Transverse colon (tissue), 4 donors: ENCODE measurements at regions not wholly inside any gene's neighbourhood (a gene's known extent, or its start where the extent isn't known, plus 50 kb on each side); places are given as distances from the start of the nearest gene placed in this dataset.

Source experiments
- DNase-seq: peaks from one replicate; pipeline ENCODE4 v3.0.0-alpha.2; 2019
- H3K27ac ChIP-seq, 4 donors: fragments of 200-600 bp; sonication (generic); 2 replicates each; pipeline ENCODE4 v1.5.1; 2016 to 2018; ENCODE audit warnings: inconsistent platforms in 4 of 4
- H3K27me3 ChIP-seq: fragments of 200-600 bp; sonication (generic); 2 replicates; pipeline ENCODE4 v1.5.1; 2017; ENCODE audit warnings: inconsistent platforms
- H3K36me3 ChIP-seq, 4 donors: fragments of 200-600 bp; sonication (generic); 2 replicates each; pipeline ENCODE4 v1.5.1; 2017 to 2019; ENCODE audit warnings: inconsistent platforms in 4 of 4
- H3K4me1 ChIP-seq, 4 donors: fragments of 200-600 bp; sonication (generic); 2 replicates each; pipeline ENCODE4 v1.5.1; 2017 to 2020; ENCODE audit warnings: inconsistent platforms in 4 of 4
- H3K4me3 ChIP-seq, 4 donors: fragments of 200-600 bp; sonication (generic); 1 replicate in 1 of 4; 2 replicates in 3 of 4; pipeline versions ENCODE4 v1.5.1 to v1.6.1; 2017 to 2019; ENCODE audit warnings: inconsistent platforms in 4 of 4
- H3K9me3 ChIP-seq, 2 donors: fragments of 200-600 bp; sonication (generic); 2 replicates each; pipeline ENCODE4 v1.5.1; 2017 to 2019; ENCODE audit warnings: inconsistent platforms in 2 of 2
- CTCF ChIP-seq, 5 experiments: fragments of 200-600 bp in 3 of 5; fragments of 450-650 bp in 2 of 5; sonication (generic) in 3 of 5; IDR thresholded peaks; 1 replicate in 2 of 5; 2 replicates in 3 of 5; pipeline ENCODE4 v1.5.1; 2016 to 2017; ENCODE audit warnings: antibody characterized with exemption in 5 of 5, inconsistent platforms in 3 of 5, mild to moderate bottlenecking in 2 of 5, moderate library complexity in 1 of 5
- EP300 ChIP-seq: sonication (generic); formaldehyde crosslinking; IDR thresholded peaks from one replicate; pipeline ENCODE4 v1.6.1; 2017; ENCODE audit warnings: antibody characterized with exemption, low read depth
- POLR2A ChIP-seq: fragments of 450-650 bp; IDR thresholded peaks from one replicate; pipeline ENCODE4 v1.6.1; 2016; ENCODE audit warnings: antibody characterized with exemption, mild to moderate bottlenecking, moderate library complexity
- POLR2AphosphoS5 ChIP-seq, 3 donors: sonication (generic); formaldehyde crosslinking; IDR thresholded peaks; one replicate each; pipeline ENCODE4 v1.6.1; 2016; ENCODE audit warnings: antibody characterized with exemption in 3 of 3
- WGBS, 2 donors: methylation state at CpG; one replicate each; pipeline ENCODE4 v1.1.5; 2018; ENCODE audit warnings: low coverage in 1 of 2; 5-methylcytosine and 5-hydroxymethylcytosine counted together
- in situ Hi-C, 4 donors: fragments of 200-750 bp; cut with MboI; loops; one replicate each; pipeline versions ENCODE4 v1.15.0 to v1.15.1; 2017; ENCODE audit warnings: low sequenced_read_pairs in 3 of 4, low pct_ligation_motif_present in 1 of 4, low pct_unique_long_range_greater_than_20kb in 1 of 4
- intact Hi-C: fragments of 100-400 bp; cut with DNase I; formaldehyde crosslinking; loops from one replicate; pipeline ENCODE4 v1.15.1; 2023; ENCODE audit warnings: low total_unique reads

GRCh38 chr20:53741726-53742028, 148.0 kb upstream of the ZNF217 start:
- in situ Hi-C loops (no loop called here), intact Hi-C loops (no loop called here)
- Histone ChIP-seq H3K27ac (no peak overlapping the region), H3K4me1 (peaks cover 5 to 27% (median 14%) of the 10 kb centered on the region in 4 donors), H3K4me3 (no peak overlapping the region), H3K27me3 (no peaks in the 10 kb centered on the region), H3K9me3 (no peaks in the 10 kb centered on the region), H3K36me3 (no peaks in the 10 kb centered on the region)
- TF ChIP-seq CTCF (IDR thresholded peaks at IDR 0.05) (no peak), POLR2A (no peak), POLR2AphosphoS5 (IDR thresholded peaks at IDR 0.05) (no peak), EP300 (no peak)
- WGBS, 2 donors = 92 to 100% methylated on average over 3 of the region's 3 CpGs
- DNase-seq = no peak

- peaks cover 5 to 36% (median 16%) of the 10 kb centered on the region in 4 donors for H3K4me1 ChIP-seq
- TF ChIP-seq POLR2A (no peak), EP300 (no peak), POLR2AphosphoS5 (IDR thresholded peaks at IDR 0.05) (no peak), CTCF (IDR thresholded peaks at IDR 0.05) (no peak)
- no peak for DNase-seq
- peak overlapping the region; percentile 34 to 71 (median 42) for H3K27ac ChIP-seq
- 65 to 70% methylated on average over 10 to 16 of the region's 16 CpGs for WGBS, 2 donors
- intact Hi-C loops = no loop called here
- H3K4me3 ChIP-seq = peak overlapping the region in 1 of 4 donors; percentile 9
- H3K27me3 ChIP-seq = no peaks in the 10 kb centered on the region
- H3K9me3 ChIP-seq = no peaks in the 10 kb centered on the region
- no peaks in the 10 kb centered on the region for H3K36me3 ChIP-seq
- in situ Hi-C loops = no loop called here
These were observed 146.5 kb upstream of the ZNF217 start for GRCh38 chr20:53739799-53740785.

GRCh38 chr20:53738945-53739798, 145.5 kb upstream of the ZNF217 start:
- Histone ChIP-seq H3K4me3 (no peak overlapping the region), H3K27me3 (no peaks in the 10 kb centered on the region), H3K36me3 (no peaks in the 10 kb centered on the region), H3K9me3 (no peaks in the 10 kb centered on the region), H3K27ac (peak overlapping the region; percentile 34 to 71 (median 42)), H3K4me1 (peaks cover 5 to 36% (median 16%) of the 10 kb centered on the region in 4 donors)
- intact Hi-C loops = no loop called here
- DNase-seq = no peak
- in situ Hi-C loops = no loop called here
- TF ChIP-seq POLR2AphosphoS5 (IDR thresholded peaks at IDR 0.05) (no peak), CTCF (IDR thresholded peaks at IDR 0.05) (no peak), EP300 (no peak), POLR2A (no peak)
- WGBS, 2 donors = 65 to 71% methylated on average over 9 to 11 of the region's 11 CpGs
